Transverse colon (tissue), 4 donors: ENCODE measurements at regions not wholly inside any gene's neighbourhood (a gene's known extent, or its start where the extent isn't known, plus 50 kb on each side); places are given as distances from the start of the nearest gene placed in this dataset.

Experiments used
- EP300 ChIP-seq: sonication (generic); formaldehyde crosslinking; IDR thresholded peaks from one replicate; pipeline ENCODE4 v1.6.1; 2017; ENCODE audit warnings: antibody characterized with exemption, low read depth
- POLR2AphosphoS5 ChIP-seq, 3 donors: sonication (generic); formaldehyde crosslinking; IDR thresholded peaks; one replicate each; pipeline ENCODE4 v1.6.1; 2016; ENCODE audit warnings: antibody characterized with exemption in 3 of 3
- TF ChIP-seq, protein P1 (sequence below), 5 experiments: fragments of 200-600 bp in 3 of 5; fragments of 450-650 bp in 2 of 5; sonication (generic) in 3 of 5; IDR thresholded peaks; 1 replicate in 2 of 5; 2 replicates in 3 of 5; pipeline ENCODE4 v1.5.1; 2016 to 2017; ENCODE audit warnings: antibody characterized with exemption in 5 of 5, inconsistent platforms in 3 of 5, mild to moderate bottlenecking in 2 of 5, moderate library complexity in 1 of 5

DNA sequence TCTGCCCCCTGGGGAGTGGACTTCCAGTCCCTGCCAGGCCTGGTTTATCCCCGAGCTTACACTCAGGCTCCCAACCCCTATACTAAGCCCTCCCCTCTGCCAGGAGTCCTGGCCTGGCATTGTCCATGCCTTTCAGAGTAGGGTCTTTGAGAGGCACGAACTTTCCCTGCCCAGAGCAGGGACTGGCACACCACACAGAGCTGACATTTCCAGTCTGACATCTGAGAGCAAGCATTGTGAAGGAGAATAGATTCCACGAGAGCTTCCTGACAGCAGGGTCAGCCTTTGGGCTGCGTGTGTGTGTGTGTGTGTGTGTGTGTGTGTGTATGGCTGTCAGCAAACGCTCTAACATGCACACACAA, 59.5 kb upstream of the LAPTM5 start:
- no peak for TF ChIP-seq EP300
- TF ChIP-seq POLR2AphosphoS5 (IDR thresholded peaks at IDR 0.05) = no peak
- TF ChIP-seq, protein P1, sequence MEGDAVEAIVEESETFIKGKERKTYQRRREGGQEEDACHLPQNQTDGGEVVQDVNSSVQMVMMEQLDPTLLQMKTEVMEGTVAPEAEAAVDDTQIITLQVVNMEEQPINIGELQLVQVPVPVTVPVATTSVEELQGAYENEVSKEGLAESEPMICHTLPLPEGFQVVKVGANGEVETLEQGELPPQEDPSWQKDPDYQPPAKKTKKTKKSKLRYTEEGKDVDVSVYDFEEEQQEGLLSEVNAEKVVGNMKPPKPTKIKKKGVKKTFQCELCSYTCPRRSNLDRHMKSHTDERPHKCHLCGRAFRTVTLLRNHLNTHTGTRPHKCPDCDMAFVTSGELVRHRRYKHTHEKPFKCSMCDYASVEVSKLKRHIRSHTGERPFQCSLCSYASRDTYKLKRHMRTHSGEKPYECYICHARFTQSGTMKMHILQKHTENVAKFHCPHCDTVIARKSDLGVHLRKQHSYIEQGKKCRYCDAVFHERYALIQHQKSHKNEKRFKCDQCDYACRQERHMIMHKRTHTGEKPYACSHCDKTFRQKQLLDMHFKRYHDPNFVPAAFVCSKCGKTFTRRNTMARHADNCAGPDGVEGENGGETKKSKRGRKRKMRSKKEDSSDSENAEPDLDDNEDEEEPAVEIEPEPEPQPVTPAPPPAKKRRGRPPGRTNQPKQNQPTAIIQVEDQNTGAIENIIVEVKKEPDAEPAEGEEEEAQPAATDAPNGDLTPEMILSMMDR (IDR thresholded peaks at IDR 0.05) = no peak
